ENCODE measurements at regions not wholly inside any gene's neighbourhood (a gene's known extent, or its start where the extent isn't known, plus 50 kb on each side); places are given as distances from the start of the nearest gene placed in this dataset.

- H3K27ac Mint-ChIP-seq, result no peak overlapping the region
- 100% methylated on average over 1 of the region's 2 CpGs for WGBS (ENCODE audit: extremely low coverage, insufficient read length, low lambda C conversion rate)
- H3K79me1 ChIP-seq (ENCODE audit: insufficient read depth, low read depth, low read length, poor library complexity, severe bottlenecking), result no peaks in the 10 kb centered on the region
These were observed 94.5 kb upstream of the RMDN2 start for GRCh38 chr2:37830636-37831035.

More at GRCh38 chr2:37830636-37831035, 94.5 kb upstream of the RMDN2 start:
- Histone ChIP-seq H3K9me3 (ENCODE audit: control insufficient read depth, low read depth, low read length) (no peaks in the 10 kb centered on the region), H2BK20ac (ENCODE audit: low read depth, low read length, poor library complexity, severe bottlenecking) (no peak overlapping the region), H3K14ac (ENCODE audit: insufficient read depth, low read length) (no peak overlapping the region), H3K4me2 (ENCODE audit: insufficient read depth, insufficient read length, low read length) (no peak overlapping the region), H2BK120ac (ENCODE audit: low read depth, low read length, poor library complexity, severe bottlenecking) (no peak overlapping the region), H2BK15ac (ENCODE audit: low read depth, low read length) (no peak overlapping the region), H4K8ac (replicated peaks; ENCODE audit: insufficient read length, low read depth, low read length) (no peak overlapping the region), H3K4me1 (ENCODE audit: insufficient read depth, low read length) (no peaks in the 10 kb centered on the region), H3T11ph (ENCODE audit: low read length) (no peak overlapping the region), H4K20me1 (ENCODE audit: control insufficient read depth, insufficient read depth, insufficient read length) (no peaks in the 10 kb centered on the region), H3K27me3 (ENCODE audit: insufficient read depth, low read length) (no peaks in the 10 kb centered on the region), H2BK12ac (ENCODE audit: insufficient read length, low read depth, low read length) (no peak overlapping the region), H3K9ac (ENCODE audit: extremely low read depth, insufficient read length, low read length) (no peak overlapping the region), H2AFZ (ENCODE audit: low read length) (no peak overlapping the region), H3K23me2 (ENCODE audit: insufficient read length, low read depth, low read length, poor library complexity, severe bottlenecking) (no peaks in the 10 kb centered on the region), H3K27ac (ENCODE audit: insufficient read length, low read depth, low read length) (no peak overlapping the region), H3K4ac (ENCODE audit: low read depth, low read length) (no peak overlapping the region), H2BK5ac (ENCODE audit: insufficient read length, low read length) (no peak overlapping the region), H4K5ac (ENCODE audit: insufficient read length, low read depth, low read length) (no peak overlapping the region), H3K23ac (ENCODE audit: insufficient read length, low read depth, low read length) (no peak overlapping the region), H3K79me2 (ENCODE audit: insufficient read depth, low read length) (no peaks in the 10 kb centered on the region), H3K18ac (ENCODE audit: insufficient read length, low read depth, low read length) (no peak overlapping the region), H3K56ac (ENCODE audit: insufficient read length, low read depth, low read length) (no peak overlapping the region), H2AK5ac (ENCODE audit: insufficient read length, low read length) (no peak overlapping the region), H4K91ac (ENCODE audit: insufficient read length, low read depth, low read length) (no peak overlapping the region)
- no peaks in the 10 kb centered on the region for H3K9me3 Mint-ChIP-seq
- peaks cover 2 to 13% of the 10 kb centered on the region in 2 experiments for H3K4me1 Mint-ChIP-seq
- no peaks in the 10 kb centered on the region for H3K36me3 Mint-ChIP-seq (ENCODE audit: insufficient read depth in 1 of 3, low read depth in 3 of 3)
- H3K27me3 Mint-ChIP-seq (ENCODE audit: low read depth), result no peaks in the 10 kb centered on the region; the same call in 1 of the 2 replicates
- DNase-seq, result no peak
- H3K4me3 Mint-ChIP-seq, result no peak overlapping the region
- TF ChIP-seq CTCF (conservative IDR thresholded peaks at IDR 0.05), result no peak
